ENCODE measurements at regions not wholly inside any gene's neighbourhood (a gene's known extent, or its start where the extent isn't known, plus 50 kb on each side); places are given as distances from the start of the nearest gene placed in this dataset.

DNA sequence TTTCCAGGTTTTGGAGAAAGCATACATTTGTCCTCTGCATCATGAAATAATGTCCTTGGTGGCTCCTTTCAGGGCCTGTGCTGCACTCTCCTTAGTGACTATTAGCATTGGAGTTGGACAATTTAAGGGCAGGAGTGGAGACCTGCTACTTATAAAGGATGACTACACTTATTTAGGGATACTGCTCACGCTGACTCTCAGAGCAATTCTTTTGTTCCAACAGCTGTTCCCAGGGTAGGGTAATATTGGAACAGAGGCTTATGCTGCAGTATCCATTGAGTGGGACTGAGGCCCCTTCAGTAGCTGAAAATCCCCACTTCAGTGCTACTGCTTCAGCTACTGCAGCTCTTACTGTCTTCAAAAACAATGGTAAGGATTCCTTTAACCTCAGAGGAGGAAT, 84.6 kb downstream of the GPR88 start:
- TF ChIP-seq, protein P1, sequence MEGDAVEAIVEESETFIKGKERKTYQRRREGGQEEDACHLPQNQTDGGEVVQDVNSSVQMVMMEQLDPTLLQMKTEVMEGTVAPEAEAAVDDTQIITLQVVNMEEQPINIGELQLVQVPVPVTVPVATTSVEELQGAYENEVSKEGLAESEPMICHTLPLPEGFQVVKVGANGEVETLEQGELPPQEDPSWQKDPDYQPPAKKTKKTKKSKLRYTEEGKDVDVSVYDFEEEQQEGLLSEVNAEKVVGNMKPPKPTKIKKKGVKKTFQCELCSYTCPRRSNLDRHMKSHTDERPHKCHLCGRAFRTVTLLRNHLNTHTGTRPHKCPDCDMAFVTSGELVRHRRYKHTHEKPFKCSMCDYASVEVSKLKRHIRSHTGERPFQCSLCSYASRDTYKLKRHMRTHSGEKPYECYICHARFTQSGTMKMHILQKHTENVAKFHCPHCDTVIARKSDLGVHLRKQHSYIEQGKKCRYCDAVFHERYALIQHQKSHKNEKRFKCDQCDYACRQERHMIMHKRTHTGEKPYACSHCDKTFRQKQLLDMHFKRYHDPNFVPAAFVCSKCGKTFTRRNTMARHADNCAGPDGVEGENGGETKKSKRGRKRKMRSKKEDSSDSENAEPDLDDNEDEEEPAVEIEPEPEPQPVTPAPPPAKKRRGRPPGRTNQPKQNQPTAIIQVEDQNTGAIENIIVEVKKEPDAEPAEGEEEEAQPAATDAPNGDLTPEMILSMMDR (IDR thresholded peaks at IDR 0.05), result no peak
- no peak for TF ChIP-seq POLR2A (IDR thresholded peaks at IDR 0.05)
